22Rv1 (cell line): ENCODE measurements at regions not wholly inside any gene's neighbourhood (a gene's known extent, or its start where the extent isn't known, plus 50 kb on each side); places are given as distances from the start of the nearest gene placed in this dataset.

Source experiments
- H3K27ac ChIP-seq: fragments of 450-650 bp; 2 replicates; pipeline ENCODE4 v1.5.1; 2017
- CTCF ChIP-seq: fragments of 450-650 bp; IDR thresholded peaks from 2 replicates; pipeline ENCODE4 v1.5.1; 2017; ENCODE audit warnings: mild to moderate bottlenecking
- ZFX ChIP-seq: fragments of 450-650 bp; IDR thresholded peaks from 2 replicates; pipeline ENCODE4 v1.6.1; 2017; ENCODE audit warnings: antibody characterized with exemption, borderline replicate concordance

- TF ChIP-seq CTCF (no peak), ZFX (no peak)
- H3K27ac ChIP-seq, result no peak overlapping the region
These were observed 934.5 kb upstream of the TENM3 start for GRCh38 chr4:181308476-181309312.

- H3K27ac ChIP-seq, result no peak overlapping the region
- no peak for TF ChIP-seq ZFX
- TF ChIP-seq CTCF, result no peak
These were observed 931.1 kb upstream of the TENM3 start for GRCh38 chr4:181312066-181312465.

GRCh38 chr4:181319629-181320028, 923.6 kb upstream of the TENM3 start:
- H3K27ac ChIP-seq, result no peak overlapping the region
- TF ChIP-seq CTCF, result no peak
- TF ChIP-seq ZFX, result no peak

- TF ChIP-seq ZFX (no peak), CTCF (no peak)
These were observed 920.1 kb upstream of the TENM3 start for GRCh38 chr4:181323061-181323460.

GRCh38 chr4:181330654-181331201, 912.5 kb upstream of the TENM3 start:
- TF ChIP-seq CTCF (no peak), ZFX (no peak)
- no peak overlapping the region for H3K27ac ChIP-seq

More at GRCh38 chr4:181323061-181323460, 920.1 kb upstream of the TENM3 start:
- no peak overlapping the region for H3K27ac ChIP-seq

GRCh38 chr4:181331214-181331613, 912.0 kb upstream of the TENM3 start:
- no peak overlapping the region for H3K27ac ChIP-seq
- no peak for TF ChIP-seq ZFX
- no peak for TF ChIP-seq CTCF

GRCh38 chr4:181345931-181346330, 897.3 kb upstream of the TENM3 start:
- TF ChIP-seq CTCF, result no peak
- TF ChIP-seq ZFX, result no peak
- H3K27ac ChIP-seq, result no peak overlapping the region
